ENCODE measurements at regions not wholly inside any gene's neighbourhood (a gene's known extent, or its start where the extent isn't known, plus 50 kb on each side); places are given as distances from the start of the nearest gene placed in this dataset.
A peak's percentile ranks its signal among the peaks of the same experiment; 100 is the strongest.
"Not testable (repeated sequence)": the region's sequence is repeated elsewhere in the genome, so short reads cannot be mapped to it uniquely, and the experiment has no call there.

DNA sequence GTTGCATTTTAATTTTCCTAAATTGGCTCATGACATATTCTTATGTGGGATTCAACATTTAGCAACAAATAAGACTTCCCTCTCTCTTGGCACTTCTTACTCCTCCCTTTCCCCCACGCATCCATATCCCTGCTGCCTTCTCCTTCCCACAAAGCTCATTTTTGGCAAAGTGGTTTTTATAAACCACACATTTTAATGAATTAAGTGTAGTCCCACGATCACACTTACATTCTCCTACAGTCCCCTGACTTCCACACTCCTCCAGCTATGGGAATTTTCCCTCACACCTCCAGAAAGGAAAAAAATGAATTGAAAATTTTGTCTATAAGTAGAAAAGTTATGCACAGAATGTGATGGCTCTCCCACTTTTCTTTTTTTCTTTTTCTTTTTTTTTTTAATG, 345.0 kb downstream of the CD83 start:
- no peak for FAIRE-seq

- no peak for FAIRE-seq
Measured at GRCh38 chr6:14463110-14463509, 345.5 kb downstream of the CD83 start.

DNA sequence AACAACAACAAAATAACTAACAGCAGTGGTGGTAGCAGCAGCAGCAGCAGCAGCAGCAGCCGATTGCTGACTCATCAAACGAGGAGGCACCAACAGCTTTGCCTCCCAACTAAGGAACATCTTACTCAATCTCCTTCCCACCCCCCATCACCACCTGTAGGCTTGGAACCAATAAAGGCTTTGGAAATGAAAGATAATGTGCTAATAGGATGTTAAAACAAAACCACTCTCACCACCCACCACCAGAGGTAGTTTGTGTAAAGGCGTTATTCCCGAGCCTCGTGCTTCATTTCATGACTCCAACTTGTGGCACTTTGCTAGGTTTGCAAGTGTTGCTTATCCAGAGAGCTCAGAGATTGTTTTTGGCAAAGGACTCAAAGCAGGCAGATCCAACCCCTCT, 346.5 kb downstream of the CD83 start:
- FAIRE-seq = no peak

- FAIRE-seq = no peak
Measured at GRCh38 chr6:14464716-14465115, 347.1 kb downstream of the CD83 start.

- FAIRE-seq = no peak
Measured at GRCh38 chr6:14466278-14466677, 348.7 kb downstream of the CD83 start.

DNA sequence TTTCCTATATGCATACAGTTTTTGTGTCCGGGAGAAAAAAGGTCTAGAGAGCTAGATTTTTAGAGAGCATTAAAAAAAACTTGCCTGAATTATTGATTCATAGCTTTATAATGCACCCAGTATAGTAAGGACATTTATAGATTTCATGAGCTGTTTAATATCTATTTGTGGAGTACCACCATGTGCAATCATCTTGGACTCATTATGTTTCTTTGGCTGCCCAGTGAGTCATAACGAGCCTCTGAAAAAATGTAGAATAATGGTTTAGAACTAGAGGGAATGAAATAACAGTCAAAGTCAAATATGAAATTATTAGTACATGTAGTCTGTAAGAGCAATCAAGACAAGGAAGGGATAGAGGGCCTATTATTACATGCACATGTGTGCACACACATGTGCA, 350.0 kb downstream of the CD83 start:
- FAIRE-seq = no peak

GRCh38 chr6:14468647-14469321, 351.2 kb downstream of the CD83 start:
- no peak for FAIRE-seq

DNA sequence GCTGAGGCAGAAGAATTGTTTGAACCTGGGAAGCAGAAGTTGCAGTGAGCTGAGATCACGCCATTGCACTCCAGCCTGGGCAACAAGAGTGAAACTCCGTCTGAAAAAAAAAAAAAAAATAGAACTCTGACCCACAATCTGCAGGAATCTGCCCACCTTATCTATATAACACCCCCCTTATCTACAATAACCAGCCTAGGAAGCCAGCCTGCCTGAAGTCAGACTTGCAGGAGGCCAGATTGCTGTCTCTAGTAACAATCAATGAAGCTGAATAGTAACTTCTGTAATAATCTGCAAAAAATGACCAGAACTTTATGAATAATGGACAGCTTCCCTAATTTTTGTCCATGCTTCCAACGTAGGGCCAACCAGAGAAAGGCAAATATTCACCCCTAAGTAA, 352.5 kb downstream of the CD83 start:
- no peak for FAIRE-seq

DNA sequence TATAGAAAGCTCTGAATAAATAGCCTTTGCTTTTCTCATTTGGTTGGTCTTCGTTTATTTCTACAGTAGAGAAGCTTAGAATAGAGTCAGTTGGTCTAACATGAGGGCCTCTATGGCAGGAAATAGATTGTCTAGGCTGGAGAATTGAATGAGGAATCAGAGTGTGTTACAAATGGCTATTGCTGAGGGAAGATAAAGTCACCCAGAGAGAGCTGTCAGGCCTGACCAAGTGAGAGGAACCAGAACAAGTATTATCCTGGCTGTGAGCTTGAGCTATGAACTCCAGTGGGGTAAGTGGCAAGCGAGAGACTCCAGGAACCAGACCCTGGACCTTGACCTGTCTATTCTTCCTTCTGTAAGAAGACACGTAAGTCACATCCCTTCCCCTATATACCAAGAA, 353.1 kb downstream of the CD83 start:
- no peak for FAIRE-seq

- FAIRE-seq = no peak
Measured at GRCh38 chr6:14472255-14472985, 354.8 kb downstream of the CD83 start.

DNA sequence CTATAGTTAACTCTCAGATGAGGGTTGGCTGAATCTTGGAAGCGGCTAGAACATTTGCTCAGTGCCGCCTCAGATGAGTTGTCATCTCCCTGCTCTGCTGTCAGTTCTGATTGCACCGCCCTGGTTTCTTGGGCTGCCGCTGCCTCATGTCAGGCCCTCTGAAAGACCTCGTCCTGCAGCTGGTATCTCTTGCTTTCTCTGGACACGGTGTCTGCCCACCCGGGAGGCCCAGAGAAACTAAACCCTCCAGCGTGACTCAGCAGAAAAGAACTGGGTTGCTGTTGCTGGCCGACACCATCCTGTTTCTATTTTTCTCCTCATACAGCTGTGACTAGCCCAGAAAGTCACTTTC, 355.4 kb downstream of the CD83 start:
- FAIRE-seq = no peak

DNA sequence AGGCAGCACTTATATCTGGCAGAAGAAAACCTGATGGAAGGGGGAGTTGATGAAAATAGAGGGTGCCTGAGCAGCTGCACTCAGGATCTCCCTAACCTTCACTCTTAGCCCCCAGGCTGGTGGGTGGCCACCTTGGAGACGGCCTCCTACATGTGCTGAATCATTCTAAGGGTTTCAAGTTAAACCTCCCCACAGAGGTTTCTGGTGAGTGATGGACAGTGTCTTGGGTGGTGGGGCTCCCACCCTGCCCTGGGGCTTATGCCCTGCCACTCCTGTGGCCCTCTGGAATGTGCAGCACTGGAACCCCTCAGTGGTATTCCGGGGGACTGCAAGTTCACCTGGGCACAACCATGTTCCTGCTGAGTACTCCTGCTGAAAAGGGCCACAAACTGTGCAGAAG, 357.2 kb downstream of the CD83 start:
- FAIRE-seq = no peak

DNA sequence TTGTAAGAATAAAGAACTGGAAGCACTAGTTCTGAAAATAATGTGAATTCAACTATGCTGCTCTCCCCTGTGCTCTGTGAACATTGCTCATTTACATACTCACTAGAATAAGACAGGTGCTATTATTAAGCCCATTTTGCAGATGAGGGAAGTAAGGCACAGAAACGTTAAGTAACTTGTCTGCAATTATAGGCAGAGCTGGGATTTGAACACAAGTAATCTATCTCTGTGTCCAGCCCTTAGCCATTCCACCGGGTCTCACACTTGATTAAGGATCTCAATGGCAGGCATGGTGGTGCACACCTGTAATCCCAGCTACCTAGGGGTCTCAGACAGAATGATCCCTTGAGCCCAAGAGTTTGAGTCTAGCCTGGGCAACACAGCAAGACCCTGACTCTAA, 357.7 kb downstream of the CD83 start:
- FAIRE-seq = no peak

DNA sequence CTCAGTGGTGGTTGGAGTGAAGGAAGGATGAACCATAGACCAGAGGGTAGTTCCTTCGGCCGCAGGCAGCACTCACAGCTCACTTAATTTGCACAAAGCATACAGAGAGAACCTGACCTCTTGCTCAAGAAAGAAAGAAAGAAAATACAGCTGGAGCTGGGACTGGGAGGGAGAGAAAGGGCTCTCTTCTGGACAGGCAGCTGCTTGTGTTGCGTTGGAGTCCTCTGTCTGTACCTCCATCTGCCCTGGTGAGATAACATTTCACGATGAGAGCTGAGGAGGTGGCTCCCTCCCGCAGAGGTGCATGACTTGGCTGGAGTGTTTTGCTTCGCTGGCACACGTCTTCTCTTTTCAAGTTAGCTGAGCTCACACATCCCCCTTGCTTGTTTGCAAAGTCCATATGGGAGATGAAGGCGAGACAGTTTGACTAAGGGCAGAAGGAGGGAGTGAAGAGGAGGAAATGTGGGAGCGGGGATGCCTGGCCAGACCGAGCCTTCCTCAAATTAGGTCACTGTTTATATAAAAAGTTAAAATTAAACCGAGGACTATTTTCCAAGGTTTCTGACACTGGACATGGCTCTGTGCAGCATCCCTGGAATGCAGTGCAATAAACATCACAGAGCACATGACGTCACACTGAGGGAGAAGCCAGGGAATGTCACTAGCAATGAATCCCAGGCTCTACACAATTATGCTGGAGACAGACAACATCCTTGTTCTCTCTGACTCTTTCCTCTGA, 359.4 kb downstream of the CD83 start:
- FAIRE-seq = peak; percentile 98

- FAIRE-seq = no peak
Measured at GRCh38 chr6:14477559-14477958, 360.0 kb downstream of the CD83 start.

- no peak for FAIRE-seq
Measured at GRCh38 chr6:14478381-14479225, 361.0 kb downstream of the CD83 start.

- FAIRE-seq = not testable (repeated sequence)
Measured at GRCh38 chr6:14481946-14482345, 364.4 kb downstream of the CD83 start.

- no peak for FAIRE-seq
Measured at GRCh38 chr6:14487625-14488024, 370.1 kb downstream of the CD83 start.

DNA sequence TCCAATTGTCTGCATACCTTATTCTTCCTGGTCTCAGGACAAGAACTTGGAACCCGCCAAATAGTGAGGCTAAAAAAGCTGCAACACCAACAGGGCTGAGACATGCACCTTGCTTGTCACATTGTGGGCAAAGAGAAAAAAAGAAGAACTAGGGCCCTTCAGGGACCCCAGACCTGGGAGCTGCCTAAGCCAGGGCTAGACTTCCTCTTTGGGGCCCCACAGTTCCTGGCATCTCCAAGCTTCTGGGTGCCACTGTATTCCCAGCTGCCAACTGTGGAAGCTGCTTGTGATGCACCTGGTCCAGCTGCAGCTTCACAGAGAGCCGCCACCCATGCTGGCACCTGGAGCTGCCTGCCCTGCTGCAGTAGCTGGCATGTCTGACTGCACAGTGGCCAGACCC, 370.6 kb downstream of the CD83 start:
- no peak for FAIRE-seq

DNA sequence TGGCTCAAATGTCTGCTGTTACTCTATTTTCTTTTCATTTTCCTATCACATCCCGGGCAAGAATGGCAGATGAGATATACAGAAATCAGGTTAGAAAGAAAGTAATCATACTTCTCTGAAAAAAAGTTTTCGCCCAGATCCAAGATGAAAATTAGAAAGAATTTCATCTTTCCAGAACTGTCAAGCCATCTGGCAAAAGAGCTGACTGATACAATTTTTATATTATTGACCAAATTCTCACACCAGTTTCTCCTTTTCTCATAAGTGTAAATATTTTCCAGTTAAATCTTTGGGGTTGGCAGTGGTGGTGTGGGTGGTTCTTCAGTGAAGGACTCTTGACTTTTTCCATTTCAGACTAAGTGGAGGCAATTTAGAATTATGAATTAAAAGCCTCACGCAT, 371.9 kb downstream of the CD83 start:
- no peak for FAIRE-seq

DNA sequence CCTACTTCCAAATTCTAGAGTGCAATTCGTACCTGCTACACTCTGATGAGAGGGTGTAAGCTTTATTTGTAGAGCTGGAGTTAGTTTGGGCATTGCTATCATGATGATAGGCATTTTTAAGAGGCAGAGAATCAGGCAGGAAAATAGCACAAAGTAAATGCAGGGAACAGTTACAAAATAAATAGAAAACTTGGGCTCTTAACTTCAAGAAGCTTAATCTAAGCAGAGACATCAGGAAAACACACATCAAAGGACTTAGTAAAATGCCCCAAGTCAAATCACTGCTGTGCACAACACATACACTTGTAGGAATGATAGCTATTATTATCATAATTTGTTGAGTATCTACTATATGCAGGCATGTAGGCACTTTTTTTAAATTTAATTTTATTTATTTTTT, 381.2 kb downstream of the CD83 start:
- no peak for FAIRE-seq

- no peak for FAIRE-seq
Measured at GRCh38 chr6:14499309-14499708, 381.7 kb downstream of the CD83 start.

DNA sequence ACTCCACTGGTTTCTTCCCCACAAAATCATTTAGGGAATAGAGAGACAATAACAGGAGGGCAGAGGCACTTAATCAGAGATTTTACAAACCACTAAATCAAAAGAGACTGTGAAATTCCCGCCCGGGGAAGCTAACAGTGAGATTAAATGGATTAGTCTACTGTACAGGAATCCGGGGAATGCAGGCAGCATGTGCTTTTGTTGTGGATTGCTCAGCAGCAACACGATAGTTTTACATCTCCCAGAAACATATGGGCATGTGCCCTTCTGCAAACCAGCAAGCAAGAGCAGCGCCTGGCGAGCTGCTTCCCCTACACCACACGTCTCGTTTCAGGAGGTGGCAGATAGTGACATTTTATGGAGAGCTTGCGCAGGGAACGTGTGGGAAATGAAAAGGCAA, 382.3 kb downstream of the CD83 start:
- FAIRE-seq = no peak
